Astrocyte (in vitro differentiated cells and primary cell): ENCODE measurements at regions not wholly inside any gene's neighbourhood (a gene's known extent, or its start where the extent isn't known, plus 50 kb on each side); places are given as distances from the start of the nearest gene placed in this dataset.

Experiments used
- CTCF ChIP-seq: IDR thresholded peaks from 2 replicates; pipeline ENCODE4 v1.5.1; 2011; ENCODE audit warnings: low read depth, mild to moderate bottlenecking, inconsistent platforms, low read length, moderate library complexity; ENCODE audit not compliant: insufficient read depth
- EZH2 ChIP-seq: IDR thresholded peaks from 2 replicates; pipeline ENCODE4 v1.6.1; 2012; ENCODE audit warnings: mild to moderate bottlenecking, low read length, inconsistent platforms; ENCODE audit not compliant: insufficient read depth

- no peak for TF ChIP-seq CTCF
- no peak for TF ChIP-seq EZH2
Measured at GRCh38 chr1:115203287-115203686, 114.0 kb upstream of the TSPAN2 start.
